ENCODE measurements at regions not wholly inside any gene's neighbourhood (a gene's known extent, or its start where the extent isn't known, plus 50 kb on each side); places are given as distances from the start of the nearest gene placed in this dataset.

DNA sequence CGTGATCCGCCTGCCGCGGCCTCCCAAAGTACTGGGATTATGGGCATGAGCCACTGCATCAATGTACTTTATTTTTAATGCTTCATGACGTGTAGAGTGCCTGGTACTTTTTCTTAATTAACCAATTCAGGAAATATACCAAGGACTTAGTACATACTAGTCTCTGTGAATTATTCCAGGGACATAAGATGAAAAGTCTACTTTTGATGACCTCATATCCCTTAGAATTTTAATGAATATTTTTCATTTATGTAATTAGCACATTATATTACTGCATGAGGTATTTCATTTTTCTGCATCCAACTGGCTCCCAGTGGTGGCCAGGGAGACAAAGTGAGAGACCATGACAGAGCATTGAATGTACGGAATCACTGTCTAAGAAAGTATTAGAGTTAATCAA, 577.7 kb upstream of the NOVA1 start:
- intact Hi-C loops (cut with micrococcal nuclease): no loop called here
- Histone ChIP-seq H3K18ac (ENCODE audit: low read depth, low read length) (no peak overlapping the region), H2AK5ac (ENCODE audit: low read depth, low read length) (no peak overlapping the region), H3K4ac (ENCODE audit: low read depth, low read length) (no peak overlapping the region), H3K56ac (ENCODE audit: extremely low read depth, insufficient read depth, low read length) (no peak overlapping the region), H2BK120ac (ENCODE audit: low read depth, low read length) (no peak overlapping the region), H3K36me3 (ENCODE audit: control insufficient read depth, insufficient read depth, low read length) (no peaks in the 10 kb centered on the region), H2BK5ac (ENCODE audit: low read depth, low read length, poor library complexity, severe bottlenecking) (no peak overlapping the region), H2AFZ (replicated peaks; ENCODE audit: low read length, poor library complexity) (no peak overlapping the region), H3K9me1 (ENCODE audit: insufficient read depth, low read length) (no peaks in the 10 kb centered on the region), H3K27ac (ENCODE audit: insufficient read depth, low read length) (no peak overlapping the region), H4K91ac (ENCODE audit: insufficient read depth, low read depth, low read length) (no peak overlapping the region), H3K9me3 (ENCODE audit: control insufficient read depth, insufficient read depth, low read length) (no peaks in the 10 kb centered on the region), H3K9ac (ENCODE audit: low read depth, low read length) (no peak overlapping the region), H3K4me3 (ENCODE audit: insufficient read depth, low read depth, low read length) (no peak overlapping the region), H3K14ac (replicated peaks; ENCODE audit: low read depth, low read length) (no peak overlapping the region), H2BK15ac (ENCODE audit: low read depth, low read length) (no peak overlapping the region), H4K8ac (ENCODE audit: low read depth in 2 of 2, low read length in 2 of 2) (no peak overlapping the region), H2AK9ac (replicated peaks; ENCODE audit: low read depth, low read length, poor library complexity) (no peak overlapping the region), H3K4me1 (ENCODE audit: control insufficient read depth, insufficient read depth, low read length) (no peaks in the 10 kb centered on the region), H3K27me3 (ENCODE audit: control insufficient read depth, insufficient read depth, low read length) (no peaks in the 10 kb centered on the region), H4K20me1 (ENCODE audit: insufficient read depth, low read length) (no peaks in the 10 kb centered on the region), H3K23ac (ENCODE audit: low read depth, low read length) (no peak overlapping the region), H2BK20ac (ENCODE audit: low read depth, low read length) (no peak overlapping the region), H3K4me2 (ENCODE audit: low read depth, low read length) (no peak overlapping the region), H3K79me1 (ENCODE audit: low read depth in 1 of 2, low read length in 2 of 2) (no peaks in the 10 kb centered on the region), H4K5ac (ENCODE audit: low read depth, low read length) (no peak overlapping the region)
- in situ Hi-C loops (cut with MboI; ENCODE audit: low sequenced_read_pairs): no loop called here
- dilution Hi-C loops (cut with HindIII; ENCODE audit: low sequenced_read_pairs, unreplicated experiment): no loop called here
- BruUV-seq (replicated peaks): no TSS peak
- no CpG with 5 or more reads among the region's 6 CpGs for WGBS, 2 experiments (ENCODE audit: extremely low coverage in 2 of 2, insufficient read length in 1 of 2)
- ChIA-PET CTCF (no interaction called here), POLR2A (ENCODE audit: unreplicated experiment) (no interaction called here)
- ATAC-seq (ENCODE audit: low read depth): no peak
- DNase-seq: no peak
- TF ChIP-seq POLR2A (IDR thresholded peaks at IDR 0.05; ENCODE audit: low read depth, low read length) (no peak), RAD21 (IDR thresholded peaks at IDR 0.05; ENCODE audit: low read length) (no peak), BHLHE40 (IDR thresholded peaks at IDR 0.05; ENCODE audit: low read depth, low read length) (no peak)

Data from IMR-90 (cell line).